Hepatocyte (in vitro differentiated cells): ENCODE measurements at regions not wholly inside any gene's neighbourhood (a gene's known extent, or its start where the extent isn't known, plus 50 kb on each side); places are given as distances from the start of the nearest gene placed in this dataset.

Source experiments
- DNase-seq: peaks from one replicate; pipeline ENCODE4 v3.0.0-alpha.2; 2016; ENCODE audit warnings: low spot score
- H2AFZ ChIP-seq: fragments of 200-600 bp; sonication (generic); 2 replicates; pipeline ENCODE4 v1.6.0; 2016; ENCODE audit warnings: antibody characterized with exemption, mild to moderate bottlenecking
- H3K27ac ChIP-seq: fragments of 200-600 bp; sonication (generic); 2 replicates; pipeline ENCODE4 v1.5.1; 2016; ENCODE audit warnings: mild to moderate bottlenecking
- H3K27me3 ChIP-seq: fragments of 200-600 bp; sonication (generic); 2 replicates; pipeline ENCODE4 v1.6.1; 2016
- H3K36me3 ChIP-seq: fragments of 200-600 bp; sonication (generic); replicated peaks from 2 replicates; pipeline ENCODE4 v1.5.1; 2016; ENCODE audit warnings: low read depth; ENCODE audit not compliant: insufficient read depth
- H3K4me1 ChIP-seq: fragments of 200-600 bp; sonication (generic); 2 replicates; pipeline ENCODE4 v1.5.1; 2016; ENCODE audit warnings: mild to moderate bottlenecking, moderate library complexity; ENCODE audit not compliant: insufficient read depth
- H3K4me2 ChIP-seq: fragments of 200-600 bp; sonication (generic); 2 replicates; pipeline ENCODE4 v1.6.0; 2016
- H3K4me3 ChIP-seq: fragments of 200-600 bp; sonication (generic); 2 replicates; pipeline ENCODE4 v1.5.1; 2016; ENCODE audit warnings: mild to moderate bottlenecking
- H3K79me2 ChIP-seq: fragments of 200-600 bp; sonication (generic); 2 replicates; pipeline ENCODE4 v1.6.0; 2017; ENCODE audit warnings: mild to moderate bottlenecking
- H3K9me2 ChIP-seq: fragments of 200-600 bp; sonication (generic); replicated peaks from 2 replicates; pipeline ENCODE4 v1.6.0; 2017; ENCODE audit warnings: mild to moderate bottlenecking; ENCODE audit not compliant: insufficient read depth
- H3K9me3 ChIP-seq: fragments of 200-600 bp; sonication (generic); 2 replicates; pipeline ENCODE4 v1.5.1; 2016; ENCODE audit warnings: low read depth, mild to moderate bottlenecking
- H4K20me1 ChIP-seq: fragments of 200-600 bp; sonication (generic); 2 replicates; pipeline ENCODE4 v1.6.0; 2016; ENCODE audit warnings: mild to moderate bottlenecking; ENCODE audit not compliant: insufficient read depth, poor library complexity, severe bottlenecking
- EZH2 ChIP-seq: fragments of 200-600 bp; sonication (generic); IDR thresholded peaks from 2 replicates; pipeline ENCODE4 v1.6.1; 2016; ENCODE audit warnings: antibody characterized with exemption, mild to moderate bottlenecking, borderline replicate concordance
- EZH2phosphoT487 ChIP-seq: fragments of 200-600 bp; sonication (generic); IDR thresholded peaks from one replicate; pipeline ENCODE4 v1.6.1; 2018; ENCODE audit warnings: antibody characterized with exemption, mild to moderate bottlenecking, low read depth, moderate library complexity; ENCODE audit not compliant: unreplicated experiment, severe bottlenecking
- WGBS: methylation state at CpG from one replicate; pipeline ENCODE4 v1.1.6; 2016; ENCODE audit warnings: low lambda C conversion rate; ENCODE audit errors: missing lambda C conversion rate; 5-methylcytosine and 5-hydroxymethylcytosine counted together
- TF ChIP-seq, protein P1 (sequence below): fragments of 200-600 bp; sonication (generic); IDR thresholded peaks from 2 replicates; pipeline ENCODE4 v1.5.1; 2016; ENCODE audit warnings: antibody characterized with exemption, mild to moderate bottlenecking; ENCODE audit not compliant: poor library complexity

DNA sequence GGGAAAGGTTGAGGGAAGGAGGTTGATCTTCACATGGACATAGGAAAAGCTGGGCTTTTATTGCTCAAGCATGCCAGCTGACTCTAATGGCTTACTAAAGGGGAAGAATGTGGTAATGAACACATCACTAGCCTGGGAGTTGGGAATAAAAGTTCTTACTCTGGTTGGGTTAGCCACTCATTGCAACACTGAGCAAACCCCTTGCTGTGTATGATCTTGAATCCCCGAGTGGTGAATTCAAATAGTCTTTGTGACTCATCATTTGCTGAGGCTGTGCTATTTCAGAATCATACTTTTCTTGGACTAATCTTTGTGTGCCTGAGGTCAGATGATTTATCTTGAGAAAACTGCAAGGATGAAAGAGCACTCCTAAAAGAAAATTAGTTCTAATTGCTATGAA, 304.1 kb upstream of the ANO5 start:
- no peaks in the 10 kb centered on the region for H4K20me1 ChIP-seq
- H3K79me2 ChIP-seq: no peaks in the 10 kb centered on the region
- peak; percentile 32 for DNase-seq
- H2AFZ ChIP-seq: no peak overlapping the region
- WGBS: 30% methylated on average over 1 of the region's 1 CpG
- H3K4me2 ChIP-seq: no peak overlapping the region
- H3K9me2 ChIP-seq: no peaks in the 10 kb centered on the region
- H3K9me3 ChIP-seq: no peaks in the 10 kb centered on the region
- peak overlapping the region; percentile 24 for H3K27ac ChIP-seq
- H3K4me3 ChIP-seq: no peak overlapping the region
- TF ChIP-seq EZH2 (no peak), EZH2phosphoT487 (no peak)
- TF ChIP-seq, protein P1, sequence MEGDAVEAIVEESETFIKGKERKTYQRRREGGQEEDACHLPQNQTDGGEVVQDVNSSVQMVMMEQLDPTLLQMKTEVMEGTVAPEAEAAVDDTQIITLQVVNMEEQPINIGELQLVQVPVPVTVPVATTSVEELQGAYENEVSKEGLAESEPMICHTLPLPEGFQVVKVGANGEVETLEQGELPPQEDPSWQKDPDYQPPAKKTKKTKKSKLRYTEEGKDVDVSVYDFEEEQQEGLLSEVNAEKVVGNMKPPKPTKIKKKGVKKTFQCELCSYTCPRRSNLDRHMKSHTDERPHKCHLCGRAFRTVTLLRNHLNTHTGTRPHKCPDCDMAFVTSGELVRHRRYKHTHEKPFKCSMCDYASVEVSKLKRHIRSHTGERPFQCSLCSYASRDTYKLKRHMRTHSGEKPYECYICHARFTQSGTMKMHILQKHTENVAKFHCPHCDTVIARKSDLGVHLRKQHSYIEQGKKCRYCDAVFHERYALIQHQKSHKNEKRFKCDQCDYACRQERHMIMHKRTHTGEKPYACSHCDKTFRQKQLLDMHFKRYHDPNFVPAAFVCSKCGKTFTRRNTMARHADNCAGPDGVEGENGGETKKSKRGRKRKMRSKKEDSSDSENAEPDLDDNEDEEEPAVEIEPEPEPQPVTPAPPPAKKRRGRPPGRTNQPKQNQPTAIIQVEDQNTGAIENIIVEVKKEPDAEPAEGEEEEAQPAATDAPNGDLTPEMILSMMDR: no peak
- H3K36me3 ChIP-seq: no peaks in the 10 kb centered on the region
- no peaks in the 10 kb centered on the region for H3K27me3 ChIP-seq
- no peaks in the 10 kb centered on the region for H3K4me1 ChIP-seq

DNA sequence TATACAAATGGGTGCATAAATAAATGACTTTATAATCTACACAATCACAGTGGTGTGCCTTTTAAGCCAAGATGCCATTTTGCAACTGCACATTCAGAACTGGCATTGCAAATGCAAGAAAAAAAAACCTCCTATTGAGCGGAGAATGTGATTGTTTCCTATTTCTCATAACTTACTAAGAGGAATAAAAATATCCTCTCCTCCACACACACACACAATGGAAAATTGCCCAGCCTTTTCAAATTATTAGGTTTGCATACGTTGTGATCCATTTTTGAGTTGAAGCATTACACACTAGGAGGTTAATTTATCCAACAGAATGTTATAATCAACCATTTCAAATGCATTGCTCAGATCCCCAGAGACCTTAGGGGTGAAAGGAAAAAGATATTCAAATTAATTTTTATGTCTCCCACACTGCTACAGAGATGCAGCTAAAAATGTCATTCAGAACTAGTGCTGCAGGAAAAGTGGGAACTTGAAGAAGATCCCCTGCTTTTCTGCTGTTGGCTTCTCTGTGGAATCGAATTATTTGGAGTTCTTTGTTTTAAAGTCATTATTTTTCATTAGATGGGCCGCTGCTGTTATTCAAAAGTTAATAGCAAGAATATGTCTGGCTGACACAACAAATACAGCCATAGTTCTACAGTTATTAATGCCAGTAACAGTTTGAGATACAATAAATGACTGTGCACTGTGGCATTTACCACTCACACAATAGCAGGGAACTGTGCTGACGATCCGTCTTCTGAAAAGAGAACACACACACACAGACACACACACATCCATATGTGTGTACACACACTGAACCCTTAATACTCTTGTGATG, 299.9 kb upstream of the ANO5 start:
- DNase-seq: no peak
- Histone ChIP-seq H3K9me2 (no peaks in the 10 kb centered on the region), H3K4me3 (no peak overlapping the region), H2AFZ (no peak overlapping the region), H3K27ac (no peak overlapping the region), H3K79me2 (no peaks in the 10 kb centered on the region), H4K20me1 (no peaks in the 10 kb centered on the region), H3K27me3 (no peaks in the 10 kb centered on the region), H3K9me3 (no peaks in the 10 kb centered on the region), H3K36me3 (no peaks in the 10 kb centered on the region), H3K4me1 (no peaks in the 10 kb centered on the region), H3K4me2 (peak overlapping the region; percentile 31)
- TF ChIP-seq, protein P1: no peak
- TF ChIP-seq EZH2phosphoT487 (no peak), EZH2 (no peak)
- WGBS: 61% methylated on average over 6 of the region's 6 CpGs

DNA sequence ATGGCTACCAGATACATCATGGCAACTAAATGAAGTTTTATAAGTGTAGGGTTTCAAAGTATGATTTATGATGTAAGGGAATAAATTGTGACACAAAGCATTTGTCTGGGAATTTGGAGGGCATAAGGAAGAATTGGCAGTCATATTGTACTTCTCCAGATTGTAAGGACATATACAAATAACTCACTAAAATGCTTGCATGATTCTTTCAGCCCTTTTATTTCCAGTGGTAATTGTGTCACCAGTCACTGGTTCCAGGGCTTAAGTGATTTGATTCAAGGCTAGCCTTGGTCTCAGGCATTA, 299.4 kb upstream of the ANO5 start:
- no peak for TF ChIP-seq EZH2phosphoT487
- TF ChIP-seq, protein P1: no peak
- no peak for TF ChIP-seq EZH2
- Histone ChIP-seq H3K4me3 (no peak overlapping the region), H3K9me3 (no peaks in the 10 kb centered on the region), H3K79me2 (no peaks in the 10 kb centered on the region), H3K36me3 (no peaks in the 10 kb centered on the region), H3K4me2 (no peak overlapping the region), H2AFZ (no peak overlapping the region), H3K9me2 (no peaks in the 10 kb centered on the region), H3K4me1 (no peaks in the 10 kb centered on the region), H4K20me1 (no peaks in the 10 kb centered on the region), H3K27me3 (no peaks in the 10 kb centered on the region), H3K27ac (no peak overlapping the region)
- DNase-seq: peak; percentile 8

DNA sequence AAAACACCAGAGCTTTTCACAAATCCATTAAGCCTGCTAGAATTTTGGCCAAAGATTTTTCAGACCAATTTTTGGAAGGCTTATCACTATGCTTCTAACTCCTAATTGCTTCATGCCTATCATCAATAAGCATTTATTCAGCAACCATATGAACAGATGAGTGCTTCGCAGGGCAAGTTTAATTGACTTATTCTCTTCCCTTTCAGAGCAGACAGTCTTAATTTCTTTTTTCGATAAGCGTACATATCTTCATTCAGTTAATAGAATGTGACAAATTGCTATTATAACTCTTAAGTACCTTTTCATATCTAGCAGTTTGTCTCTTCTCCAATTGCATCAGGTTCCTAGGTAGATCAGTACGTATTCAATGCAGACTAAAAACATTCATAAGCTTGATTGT, 298.4 kb upstream of the ANO5 start:
- DNase-seq: no peak
- whole genome bisulfite sequencing: 92% methylated on average over 4 of the region's 4 CpGs
- no peaks in the 10 kb centered on the region for H3K36me3 ChIP-seq
- H2AFZ ChIP-seq: no peak overlapping the region
- H4K20me1 ChIP-seq: no peaks in the 10 kb centered on the region
- TF ChIP-seq EZH2: no peak
- TF ChIP-seq, protein P1: no peak
- no peak for TF ChIP-seq EZH2phosphoT487
- H3K9me3 ChIP-seq: no peaks in the 10 kb centered on the region
- H3K27me3 ChIP-seq: no peaks in the 10 kb centered on the region
- H3K9me2 ChIP-seq: no peaks in the 10 kb centered on the region
- H3K4me3 ChIP-seq: no peak overlapping the region
- H3K4me2 ChIP-seq: no peak overlapping the region
- H3K79me2 ChIP-seq: no peaks in the 10 kb centered on the region
- no peak overlapping the region for H3K27ac ChIP-seq
- H3K4me1 ChIP-seq: no peaks in the 10 kb centered on the region
